Activated CD4-positive, alpha-beta T cell treated with anti-CD3 and anti-CD28 coated beads for 4 hours (primary cell): ENCODE measurements at regions not wholly inside any gene's neighbourhood (a gene's known extent, or its start where the extent isn't known, plus 50 kb on each side); places are given as distances from the start of the nearest gene placed in this dataset.
"Not testable (repeated sequence)": the region's sequence is repeated elsewhere in the genome, so short reads cannot be mapped to it uniquely, and the experiment has no call there.

ENCODE experiments used
- DNase-seq, 2 donors: peaks; one replicate each; pipeline ENCODE4 v3.0.0-alpha.2; 2020

- DNase-seq: no peak
These were observed 571.9 kb upstream of the PHF14 start for GRCh38 chr7:10401793-10402192.

GRCh38 chr7:10412422-10413019 is 561.2 kb upstream of the PHF14 start:
- DNase-seq: peak in 1 of 2 donors; percentile 4

GRCh38 chr7:10418985-10419384 is 554.7 kb upstream of the PHF14 start:
- no peak for DNase-seq

GRCh38 chr7:10429031-10429430 is 544.6 kb upstream of the PHF14 start:
- no peak for DNase-seq

GRCh38 chr7:10429511-10429910 is 544.2 kb upstream of the PHF14 start:
- DNase-seq: no peak

- no peak for DNase-seq
These were observed 537.4 kb upstream of the PHF14 start for GRCh38 chr7:10436302-10436701.

GRCh38 chr7:10439027-10439426 is 534.6 kb upstream of the PHF14 start:
- DNase-seq: no peak

GRCh38 chr7:10455936-10456335 is 517.7 kb upstream of the PHF14 start:
- DNase-seq: no peak

- DNase-seq: no peak
These were observed 513.2 kb upstream of the PHF14 start for GRCh38 chr7:10460474-10460873.

GRCh38 chr7:10463701-10464100 is 510.0 kb upstream of the PHF14 start:
- no peak for DNase-seq

GRCh38 chr7:10465536-10465935 is 508.1 kb upstream of the PHF14 start:
- DNase-seq: not testable (repeated sequence)

- DNase-seq: no peak
These were observed 504.8 kb upstream of the PHF14 start for GRCh38 chr7:10468908-10469307.

GRCh38 chr7:10469476-10469875 is 504.2 kb upstream of the PHF14 start:
- DNase-seq: no peak

GRCh38 chr7:10471280-10472058 is 502.2 kb upstream of the PHF14 start:
- no peak for DNase-seq

- no peak for DNase-seq
These were observed 501.6 kb upstream of the PHF14 start for GRCh38 chr7:10472115-10472514.

GRCh38 chr7:10473569-10473968 is 500.1 kb upstream of the PHF14 start:
- no peak for DNase-seq

- DNase-seq: no peak
These were observed 499.6 kb upstream of the PHF14 start for GRCh38 chr7:10474048-10474447.

- DNase-seq: no peak
These were observed 497.6 kb upstream of the PHF14 start for GRCh38 chr7:10475940-10476641.

- no peak for DNase-seq
These were observed 497.0 kb upstream of the PHF14 start for GRCh38 chr7:10476642-10477041.

GRCh38 chr7:10483671-10484070 is 490.0 kb upstream of the PHF14 start:
- DNase-seq: no peak

- DNase-seq: no peak
These were observed 488.9 kb upstream of the PHF14 start for GRCh38 chr7:10484767-10485166.

GRCh38 chr7:10501206-10501884 is 472.3 kb upstream of the PHF14 start:
- not testable (repeated sequence) for DNase-seq

- no peak for DNase-seq
These were observed 466.6 kb upstream of the PHF14 start for GRCh38 chr7:10507032-10507431.
